HL-60 (cell line): ENCODE measurements at regions not wholly inside any gene's neighbourhood (a gene's known extent, or its start where the extent isn't known, plus 50 kb on each side); places are given as distances from the start of the nearest gene placed in this dataset.

Experiments
- GABPA ChIP-seq: IDR thresholded peaks from 2 replicates; pipeline ENCODE4 v1.6.1; 2012; ENCODE audit warnings: low read depth
- POLR2AphosphoS5 ChIP-seq: IDR thresholded peaks from 2 replicates; pipeline ENCODE4 v1.6.1; 2012; ENCODE audit warnings: low read depth
- REST ChIP-seq: IDR thresholded peaks from 2 replicates; pipeline ENCODE4 v1.6.1; 2012; ENCODE audit warnings: low read depth; ENCODE audit not compliant: insufficient replicate concordance
- SPI1 ChIP-seq: IDR thresholded peaks from 2 replicates; pipeline ENCODE4 v1.6.1; 2012; ENCODE audit warnings: low read depth, mild to moderate bottlenecking, borderline replicate concordance
- TF ChIP-seq, protein P1 (sequence below): IDR thresholded peaks from one replicate; pipeline ENCODE4 v1.5.1; 2011; ENCODE audit warnings: low read length, control low read depth, inconsistent platforms; ENCODE audit not compliant: insufficient read depth

GRCh38 chr4:25592736-25593135 is 62.9 kb upstream of the SLC34A2 start:
- TF ChIP-seq, protein P1, sequence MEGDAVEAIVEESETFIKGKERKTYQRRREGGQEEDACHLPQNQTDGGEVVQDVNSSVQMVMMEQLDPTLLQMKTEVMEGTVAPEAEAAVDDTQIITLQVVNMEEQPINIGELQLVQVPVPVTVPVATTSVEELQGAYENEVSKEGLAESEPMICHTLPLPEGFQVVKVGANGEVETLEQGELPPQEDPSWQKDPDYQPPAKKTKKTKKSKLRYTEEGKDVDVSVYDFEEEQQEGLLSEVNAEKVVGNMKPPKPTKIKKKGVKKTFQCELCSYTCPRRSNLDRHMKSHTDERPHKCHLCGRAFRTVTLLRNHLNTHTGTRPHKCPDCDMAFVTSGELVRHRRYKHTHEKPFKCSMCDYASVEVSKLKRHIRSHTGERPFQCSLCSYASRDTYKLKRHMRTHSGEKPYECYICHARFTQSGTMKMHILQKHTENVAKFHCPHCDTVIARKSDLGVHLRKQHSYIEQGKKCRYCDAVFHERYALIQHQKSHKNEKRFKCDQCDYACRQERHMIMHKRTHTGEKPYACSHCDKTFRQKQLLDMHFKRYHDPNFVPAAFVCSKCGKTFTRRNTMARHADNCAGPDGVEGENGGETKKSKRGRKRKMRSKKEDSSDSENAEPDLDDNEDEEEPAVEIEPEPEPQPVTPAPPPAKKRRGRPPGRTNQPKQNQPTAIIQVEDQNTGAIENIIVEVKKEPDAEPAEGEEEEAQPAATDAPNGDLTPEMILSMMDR = no peak
- TF ChIP-seq POLR2AphosphoS5 (no peak), REST (no peak), SPI1 (no peak), GABPA (no peak)
